ENCODE measurements at regions not wholly inside any gene's neighbourhood (a gene's known extent, or its start where the extent isn't known, plus 50 kb on each side); places are given as distances from the start of the nearest gene placed in this dataset.

GRCh38 chr12:132424811-132425210, 65.1 kb upstream of the FBRSL1 start:
- no peak for DNase-seq
- Histone ChIP-seq H3K4me1 (peaks cover 40% of the 10 kb centered on the region), H3K4me3 (no peak overlapping the region), H3K9me3 (no peaks in the 10 kb centered on the region), H3K27me3 (no peaks in the 10 kb centered on the region), H3K27ac (no peak overlapping the region), H3K36me3 (replicated peaks in 1 of 2; ENCODE audit: insufficient read depth in 1 of 2, low read depth in 2 of 2) (no peaks in the 10 kb centered on the region)
- no peak for ATAC-seq
- TF ChIP-seq POLR2A (IDR thresholded peaks at IDR 0.05) (no peak), CTCF (IDR thresholded peaks at IDR 0.05) (no peak)
- 89 to 94% methylated on average over 3 to 4 of the region's 4 CpGs for WGBS, 2 donors
- intact Hi-C loops (cut with DNase I) = no loop called here

GRCh38 chr12:132423820-132424645, 65.9 kb upstream of the FBRSL1 start:
- 77 to 81% methylated on average over 28 to 31 of the region's 31 CpGs for WGBS, 2 donors
- Histone ChIP-seq H3K9me3 (no peaks in the 10 kb centered on the region), H3K36me3 (replicated peaks in 1 of 2; ENCODE audit: insufficient read depth in 1 of 2, low read depth in 2 of 2) (no peaks in the 10 kb centered on the region), H3K4me3 (no peak overlapping the region), H3K4me1 (peaks cover 32% of the 10 kb centered on the region), H3K27ac (no peak overlapping the region), H3K27me3 (no peaks in the 10 kb centered on the region)
- intact Hi-C loops (cut with DNase I) = no loop called here
- TF ChIP-seq POLR2A (IDR thresholded peaks at IDR 0.05) (no peak), CTCF (IDR thresholded peaks at IDR 0.05) (no peak)
- ATAC-seq (no peak), DNase-seq (no peak)

GRCh38 chr12:132423251-132423819, 66.6 kb upstream of the FBRSL1 start:
- TF ChIP-seq CTCF (IDR thresholded peaks at IDR 0.05) (no peak), POLR2A (IDR thresholded peaks at IDR 0.05) (no peak)
- intact Hi-C loops (cut with DNase I) = no loop called here
- H3K27ac ChIP-seq = no peak overlapping the region
- WGBS, 2 donors = 84 to 88% methylated on average over 5 to 22 of the region's 29 CpGs
- DNase-seq (no peak), ATAC-seq (no peak)
- no peaks in the 10 kb centered on the region for H3K9me3 ChIP-seq
- H3K36me3 ChIP-seq (replicated peaks in 1 of 2; ENCODE audit: insufficient read depth in 1 of 2, low read depth in 2 of 2) = no peaks in the 10 kb centered on the region
- H3K4me1 ChIP-seq = peaks cover 25% of the 10 kb centered on the region
- H3K4me3 ChIP-seq = no peak overlapping the region
- no peaks in the 10 kb centered on the region for H3K27me3 ChIP-seq

GRCh38 chr12:132422381-132423043, 67.4 kb upstream of the FBRSL1 start:
- intact Hi-C loops (cut with DNase I) = no loop called here
- Histone ChIP-seq H3K27ac (no peak overlapping the region), H3K4me1 (peaks cover 17% of the 10 kb centered on the region), H3K4me3 (no peak overlapping the region), H3K27me3 (no peaks in the 10 kb centered on the region), H3K9me3 (no peaks in the 10 kb centered on the region), H3K36me3 (replicated peaks in 1 of 2; ENCODE audit: insufficient read depth in 1 of 2, low read depth in 2 of 2) (no peaks in the 10 kb centered on the region)
- no peak for DNase-seq
- TF ChIP-seq CTCF (IDR thresholded peaks at IDR 0.05) (no peak), POLR2A (IDR thresholded peaks at IDR 0.05) (no peak)
- WGBS, 2 donors = 74 to 88% methylated on average over 6 of the region's 6 CpGs
- no peak for ATAC-seq

Measured in body of pancreas (tissue), 4 donors.